Endothelial cell of umbilical vein (primary cell): ENCODE measurements at regions not wholly inside any gene's neighbourhood (a gene's known extent, or its start where the extent isn't known, plus 50 kb on each side); places are given as distances from the start of the nearest gene placed in this dataset.

Experiments used
- EZH2 ChIP-seq: IDR thresholded peaks from 2 replicates; pipeline ENCODE4 v1.6.1; 2012; ENCODE audit warnings: borderline replicate concordance, low read depth, mild to moderate bottlenecking, moderate library complexity, low read length, inconsistent platforms; ENCODE audit not compliant: severe bottlenecking
- MYC ChIP-seq: IDR thresholded peaks from one replicate; pipeline ENCODE4 v1.6.1; 2011; ENCODE audit warnings: mild to moderate bottlenecking, low read depth, low read length
- POLR2A ChIP-seq: IDR thresholded peaks from 2 replicates; pipeline ENCODE4 v1.6.1; 2012; ENCODE audit warnings: low read depth, mild to moderate bottlenecking, control low read depth, low read length
- TF ChIP-seq, protein P1 (sequence below), 2 donors: IDR thresholded peaks; 1 replicate in 1 of 2; 2 replicates in 1 of 2; pipeline ENCODE4 v1.5.1; 2011; ENCODE audit warnings: low read length in 2 of 2, mild to moderate bottlenecking in 2 of 2, moderate library complexity in 2 of 2, control low read depth in 1 of 2, inconsistent platforms in 1 of 2, low read depth in 1 of 2; ENCODE audit not compliant: insufficient read depth in 1 of 2; ENCODE audit errors: extremely low read depth in 1 of 2

GRCh38 chr3:191521055-191521454, 60.1 kb downstream of the PYDC2 start:
- TF ChIP-seq EZH2 (no peak), POLR2A (no peak), MYC (no peak)
- TF ChIP-seq, protein P1, sequence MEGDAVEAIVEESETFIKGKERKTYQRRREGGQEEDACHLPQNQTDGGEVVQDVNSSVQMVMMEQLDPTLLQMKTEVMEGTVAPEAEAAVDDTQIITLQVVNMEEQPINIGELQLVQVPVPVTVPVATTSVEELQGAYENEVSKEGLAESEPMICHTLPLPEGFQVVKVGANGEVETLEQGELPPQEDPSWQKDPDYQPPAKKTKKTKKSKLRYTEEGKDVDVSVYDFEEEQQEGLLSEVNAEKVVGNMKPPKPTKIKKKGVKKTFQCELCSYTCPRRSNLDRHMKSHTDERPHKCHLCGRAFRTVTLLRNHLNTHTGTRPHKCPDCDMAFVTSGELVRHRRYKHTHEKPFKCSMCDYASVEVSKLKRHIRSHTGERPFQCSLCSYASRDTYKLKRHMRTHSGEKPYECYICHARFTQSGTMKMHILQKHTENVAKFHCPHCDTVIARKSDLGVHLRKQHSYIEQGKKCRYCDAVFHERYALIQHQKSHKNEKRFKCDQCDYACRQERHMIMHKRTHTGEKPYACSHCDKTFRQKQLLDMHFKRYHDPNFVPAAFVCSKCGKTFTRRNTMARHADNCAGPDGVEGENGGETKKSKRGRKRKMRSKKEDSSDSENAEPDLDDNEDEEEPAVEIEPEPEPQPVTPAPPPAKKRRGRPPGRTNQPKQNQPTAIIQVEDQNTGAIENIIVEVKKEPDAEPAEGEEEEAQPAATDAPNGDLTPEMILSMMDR (IDR thresholded peaks at IDR 0.05; ENCODE audit: extremely low read depth in 1 of 2, insufficient read depth in 1 of 2, low read depth in 1 of 2, low read length in 2 of 2): no peak
